ENCODE measurements at regions not wholly inside any gene's neighbourhood (a gene's known extent, or its start where the extent isn't known, plus 50 kb on each side); places are given as distances from the start of the nearest gene placed in this dataset.

DNA sequence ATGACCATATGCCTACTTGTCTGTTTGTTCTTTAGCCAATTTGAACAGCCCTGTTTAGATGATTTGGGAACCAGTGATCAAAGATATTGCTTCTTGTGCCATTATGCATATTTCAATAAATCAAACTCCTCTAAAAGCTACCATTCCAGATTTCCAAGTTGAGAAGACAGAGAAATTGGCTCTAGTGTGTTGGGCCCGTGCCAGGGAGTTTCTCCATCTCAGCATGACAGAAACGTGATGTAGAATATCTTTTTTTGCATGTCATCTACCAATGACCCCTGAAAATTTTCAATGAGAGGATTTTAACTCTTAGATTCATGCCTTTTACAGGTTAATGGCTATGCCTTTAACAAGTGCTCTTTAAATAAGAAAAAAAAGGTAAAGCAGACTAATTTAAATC, 50.7 kb upstream of the CABCOCO1 start:
- TF ChIP-seq CTCF (IDR thresholded peaks at IDR 0.05), result no peak
- no peak for TF ChIP-seq POLR2A (IDR thresholded peaks at IDR 0.05)

Measured in thyroid gland (tissue), 4 donors.